KMS-11 (cell line): ENCODE measurements at regions not wholly inside any gene's neighbourhood (a gene's known extent, or its start where the extent isn't known, plus 50 kb on each side); places are given as distances from the start of the nearest gene placed in this dataset.

Experiments used
- H2AFZ ChIP-seq: fragments of 200-600 bp; sonication (generic); 2 replicates; pipeline ENCODE4 v1.6.1; 2016; ENCODE audit warnings: antibody characterized with exemption, mixed run types, low read depth
- H3K27ac ChIP-seq: fragments of 200-600 bp; sonication (generic); 2 replicates; pipeline ENCODE4 v1.6.1; 2016; ENCODE audit warnings: mild to moderate bottlenecking, mixed run types
- H3K27me3 ChIP-seq: fragments of 200-600 bp; sonication (generic); 2 replicates; pipeline ENCODE4 v1.6.1; 2017; ENCODE audit warnings: mild to moderate bottlenecking, low read depth, mixed run types, moderate library complexity; ENCODE audit not compliant: insufficient read depth
- H3K36me3 ChIP-seq: fragments of 200-600 bp; sonication (generic); 2 replicates; pipeline ENCODE4 v1.6.1; 2017; ENCODE audit warnings: mild to moderate bottlenecking, mixed run types; ENCODE audit not compliant: insufficient read depth
- H3K4me1 ChIP-seq: fragments of 200-600 bp; sonication (generic); 2 replicates; pipeline ENCODE4 v1.6.1; 2016; ENCODE audit warnings: mild to moderate bottlenecking, low read depth, mixed run types; ENCODE audit not compliant: poor library complexity, severe bottlenecking
- H3K4me2 ChIP-seq: fragments of 200-600 bp; sonication (generic); 2 replicates; pipeline ENCODE4 v1.7.0; 2016; ENCODE audit warnings: mild to moderate bottlenecking, mixed run types
- H3K4me3 ChIP-seq: fragments of 200-600 bp; sonication (generic); IDR thresholded peaks from 2 replicates; pipeline ENCODE4 v1.6.1; 2017; ENCODE audit warnings: low read depth, low read length, mixed read lengths; ENCODE audit not compliant: insufficient read depth
- H3K79me2 ChIP-seq: fragments of 200-600 bp; sonication (generic); 2 replicates; pipeline ENCODE4 v1.6.1; 2016; ENCODE audit warnings: low read depth, mixed run types; ENCODE audit not compliant: insufficient read depth
- H3K9ac ChIP-seq: fragments of 200-600 bp; sonication (generic); 2 replicates; pipeline ENCODE4 v1.6.1; 2016; ENCODE audit warnings: mild to moderate bottlenecking, mixed run types
- H4K20me1 ChIP-seq: fragments of 200-600 bp; sonication (generic); 2 replicates; pipeline ENCODE4 v1.6.1; 2016; ENCODE audit warnings: mild to moderate bottlenecking, mixed run types; ENCODE audit not compliant: insufficient read depth
- TF ChIP-seq, protein P1 (sequence below): fragments of 200-600 bp; sonication (generic); conservative IDR thresholded peaks from 2 replicates; pipeline ENCODE4 v1.6.1; 2017; ENCODE audit warnings: low read depth, mild to moderate bottlenecking, antibody characterized with exemption, low read length, moderate library complexity, mixed read lengths

DNA sequence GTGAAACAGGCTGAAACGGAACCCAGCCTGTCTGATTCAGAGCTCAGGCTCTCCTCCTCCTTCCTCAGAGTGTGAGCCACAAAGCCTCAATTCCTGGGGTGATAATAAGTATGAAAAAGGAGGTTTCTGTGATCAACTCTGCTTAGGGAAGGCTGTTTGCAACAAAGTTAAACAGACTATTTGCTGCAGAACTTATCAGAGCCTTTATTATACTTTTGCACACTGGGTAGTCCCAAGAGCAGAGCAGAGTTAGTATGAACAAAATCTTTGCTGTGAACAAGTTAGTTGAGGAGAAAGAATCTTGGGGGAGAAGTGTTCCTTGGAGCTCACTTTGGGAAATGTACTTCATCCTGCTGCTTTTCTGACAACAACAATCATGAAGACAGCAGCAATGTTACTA, 67.4 kb downstream of the MRM1 start:
- no peaks in the 10 kb centered on the region for H4K20me1 ChIP-seq
- no peak overlapping the region for H3K4me3 ChIP-seq
- no peaks in the 10 kb centered on the region for H3K36me3 ChIP-seq
- H3K79me2 ChIP-seq = no peaks in the 10 kb centered on the region
- H3K4me2 ChIP-seq = no peak overlapping the region
- TF ChIP-seq, protein P1, sequence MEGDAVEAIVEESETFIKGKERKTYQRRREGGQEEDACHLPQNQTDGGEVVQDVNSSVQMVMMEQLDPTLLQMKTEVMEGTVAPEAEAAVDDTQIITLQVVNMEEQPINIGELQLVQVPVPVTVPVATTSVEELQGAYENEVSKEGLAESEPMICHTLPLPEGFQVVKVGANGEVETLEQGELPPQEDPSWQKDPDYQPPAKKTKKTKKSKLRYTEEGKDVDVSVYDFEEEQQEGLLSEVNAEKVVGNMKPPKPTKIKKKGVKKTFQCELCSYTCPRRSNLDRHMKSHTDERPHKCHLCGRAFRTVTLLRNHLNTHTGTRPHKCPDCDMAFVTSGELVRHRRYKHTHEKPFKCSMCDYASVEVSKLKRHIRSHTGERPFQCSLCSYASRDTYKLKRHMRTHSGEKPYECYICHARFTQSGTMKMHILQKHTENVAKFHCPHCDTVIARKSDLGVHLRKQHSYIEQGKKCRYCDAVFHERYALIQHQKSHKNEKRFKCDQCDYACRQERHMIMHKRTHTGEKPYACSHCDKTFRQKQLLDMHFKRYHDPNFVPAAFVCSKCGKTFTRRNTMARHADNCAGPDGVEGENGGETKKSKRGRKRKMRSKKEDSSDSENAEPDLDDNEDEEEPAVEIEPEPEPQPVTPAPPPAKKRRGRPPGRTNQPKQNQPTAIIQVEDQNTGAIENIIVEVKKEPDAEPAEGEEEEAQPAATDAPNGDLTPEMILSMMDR = no peak
- no peak overlapping the region for H3K27ac ChIP-seq
- H3K27me3 ChIP-seq = no peaks in the 10 kb centered on the region; the same call in 1 of the 2 replicates
- H3K4me1 ChIP-seq = no peaks in the 10 kb centered on the region
- no peak overlapping the region for H3K9ac ChIP-seq
- H2AFZ ChIP-seq = no peak overlapping the region

DNA sequence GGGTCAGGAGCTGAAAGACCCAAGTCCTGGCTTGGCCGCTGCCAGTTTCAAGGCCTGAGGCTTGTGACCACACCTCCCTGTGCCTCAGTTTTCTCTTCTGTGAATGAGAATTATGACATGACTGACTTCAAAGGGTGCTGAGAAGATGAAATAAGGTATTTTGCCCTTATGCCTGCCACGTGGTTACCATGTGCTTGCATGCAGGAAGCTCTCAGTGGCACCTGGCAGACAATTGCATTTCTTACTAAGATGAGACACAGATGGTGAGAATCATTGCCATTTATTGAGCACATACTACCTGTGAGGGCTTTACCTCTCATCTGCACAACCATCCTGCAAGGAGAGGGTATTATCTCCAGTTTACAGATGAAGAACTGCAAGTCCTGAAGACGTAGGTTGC, 69.8 kb downstream of the MRM1 start:
- no peaks in the 10 kb centered on the region for H3K36me3 ChIP-seq
- TF ChIP-seq, protein P1 = no peak
- no peak overlapping the region for H2AFZ ChIP-seq
- no peak overlapping the region for H3K4me3 ChIP-seq
- no peaks in the 10 kb centered on the region for H4K20me1 ChIP-seq
- H3K9ac ChIP-seq = no peak overlapping the region
- no peaks in the 10 kb centered on the region for H3K27me3 ChIP-seq
- H3K79me2 ChIP-seq = no peaks in the 10 kb centered on the region
- no peak overlapping the region for H3K4me2 ChIP-seq
- no peak overlapping the region for H3K27ac ChIP-seq
- H3K4me1 ChIP-seq = peaks cover 9% of the 10 kb centered on the region

DNA sequence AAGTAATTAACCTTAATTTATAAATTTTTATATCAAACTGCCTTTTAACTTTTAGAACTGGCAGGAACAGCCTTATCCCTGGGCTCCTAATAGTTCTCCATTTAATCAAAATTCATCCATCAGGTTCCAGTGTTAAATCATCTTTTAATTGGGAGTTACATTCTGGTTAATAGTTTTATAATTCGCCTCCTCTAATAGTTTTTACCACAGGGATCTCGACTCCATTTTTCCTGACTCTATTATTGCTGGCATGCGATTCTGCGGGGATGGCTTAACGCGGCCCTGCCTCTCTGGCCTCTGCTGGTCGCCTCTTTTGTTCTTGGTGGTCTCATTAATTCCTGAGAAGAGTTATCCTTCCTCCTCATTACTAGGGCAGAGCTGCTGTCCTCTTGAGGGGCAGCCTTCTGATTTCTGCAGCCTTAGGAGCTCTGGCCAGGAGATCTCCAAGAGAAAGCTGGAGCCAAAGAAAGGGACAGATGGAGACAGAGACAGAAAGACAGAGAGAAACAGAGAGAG, 71.1 kb downstream of the MRM1 start:
- no peaks in the 10 kb centered on the region for H4K20me1 ChIP-seq
- peaks cover 9% of the 10 kb centered on the region for H3K4me1 ChIP-seq
- H3K27ac ChIP-seq = no peak overlapping the region
- no peaks in the 10 kb centered on the region for H3K79me2 ChIP-seq
- H3K27me3 ChIP-seq = no peaks in the 10 kb centered on the region
- no peak overlapping the region for H3K9ac ChIP-seq
- no peak overlapping the region for H2AFZ ChIP-seq
- H3K4me2 ChIP-seq = no peak overlapping the region
- no peaks in the 10 kb centered on the region for H3K36me3 ChIP-seq
- H3K4me3 ChIP-seq = no peak overlapping the region
- TF ChIP-seq, protein P1 = no peak

DNA sequence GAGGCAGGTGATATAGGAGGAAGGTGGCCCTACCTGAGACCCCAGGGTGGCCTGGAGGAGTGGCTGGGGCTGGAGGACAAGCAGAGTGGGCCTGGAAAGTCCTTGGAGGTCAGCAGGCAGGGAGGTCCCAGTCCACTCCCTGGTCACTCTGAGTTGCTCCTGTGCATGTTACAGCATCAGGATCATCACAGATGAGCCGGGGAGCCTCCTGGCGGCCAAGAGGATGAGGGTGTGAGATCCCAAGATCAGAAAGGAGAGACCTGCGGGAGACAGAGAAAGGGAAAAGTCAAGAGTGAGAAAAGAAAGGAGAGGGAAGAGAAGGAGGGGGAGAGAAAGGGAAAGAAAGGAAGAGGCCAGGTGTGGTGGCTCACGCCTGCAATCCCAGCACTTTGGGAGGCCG, 71.7 kb downstream of the MRM1 start:
- Histone ChIP-seq H3K4me3 (no peak overlapping the region), H3K36me3 (no peaks in the 10 kb centered on the region), H4K20me1 (no peaks in the 10 kb centered on the region), H2AFZ (no peak overlapping the region), H3K27ac (no peak overlapping the region), H3K9ac (no peak overlapping the region), H3K79me2 (no peaks in the 10 kb centered on the region), H3K4me1 (peaks cover 9% of the 10 kb centered on the region), H3K27me3 (no peaks in the 10 kb centered on the region), H3K4me2 (no peak overlapping the region)
- TF ChIP-seq, protein P1 = no peak
